B cell (primary cell): ENCODE measurements at regions not wholly inside any gene's neighbourhood (a gene's known extent, or its start where the extent isn't known, plus 50 kb on each side); places are given as distances from the start of the nearest gene placed in this dataset.

Source experiments
- ATAC-seq: fragments of 200-7000 bp; cut with Tn5 transposase; one replicate; pipeline ENCODE4 v1.10.0; 2021; ENCODE audit warnings: low read depth, mild to moderate bottlenecking, moderate number of reproducible peaks, moderate library complexity
- CTCF ChIA-PET: fragments of 350-600 bp; sonication (Branson Sonifier 250); formaldehyde crosslinking; loops from one replicate; lab custom pipeline; 2021; ENCODE audit warnings: antibody characterized with exemption, inconsistent platforms; lab: Charles Lee
- POLR2A ChIA-PET: fragments of 350-600 bp; sonication (Branson Sonifier 250); formaldehyde crosslinking; loops from one replicate; lab custom pipeline; 2021; ENCODE audit warnings: antibody characterized with exemption; lab: Charles Lee
- DNase-seq: peaks from one replicate; pipeline ENCODE4 v3.0.0; 2013
- H2AFZ ChIP-seq: 2 replicates; pipeline ENCODE4 v1.6.1; 2012; ENCODE audit warnings: mild to moderate bottlenecking, low read depth, low read length; ENCODE audit not compliant: insufficient read depth, poor library complexity, severe bottlenecking
- H3K27ac ChIP-seq, 2 donors: 1 replicate in 1 of 2; 2 replicates in 1 of 2; pipeline ENCODE4 v1.5.1; 2012 to 2013; ENCODE audit warnings: low read length in 2 of 2, mild to moderate bottlenecking in 2 of 2, moderate library complexity in 1 of 2
- H3K27me3 ChIP-seq, 4 experiments: fragments of 200-600 bp in 1 of 4; sonication (generic) in 1 of 4; replicated peaks in 1 of 4; 1 replicate in 2 of 4; 2 replicates in 2 of 4; pipeline versions ENCODE4 v1.6.1 to v1.7.0; 2013 to 2016; ENCODE audit warnings: low read length in 3 of 4, mild to moderate bottlenecking in 2 of 4, mixed read lengths in 1 of 4, moderate library complexity in 1 of 4; ENCODE audit not compliant: insufficient read depth in 4 of 4, control insufficient read depth in 3 of 4; ENCODE audit errors: control extremely low read depth in 1 of 4
- H3K36me3 ChIP-seq, 2 experiments: replicated peaks in 1 of 2; 1 replicate in 1 of 2; 2 replicates in 1 of 2; pipeline versions ENCODE4 v1.6.1 to v1.7.1; 2013; ENCODE audit warnings: low read length in 1 of 2; ENCODE audit not compliant: insufficient read depth in 2 of 2, control insufficient read depth in 1 of 2; ENCODE audit errors: control extremely low read depth in 1 of 2, extremely low read depth in 1 of 2
- H3K4me1 ChIP-seq, 2 donors: fragments of 200-600 bp in 1 of 2; sonication (generic) in 1 of 2; 1 replicate in 1 of 2; 2 replicates in 1 of 2; pipeline versions ENCODE4 v1.5.1 to v1.6.1; 2013 to 2017; ENCODE audit warnings: low read length in 2 of 2; ENCODE audit not compliant: control insufficient read depth in 2 of 2, insufficient read depth in 2 of 2
- H3K4me2 ChIP-seq: replicated peaks from 2 replicates; pipeline ENCODE3; 2012; ENCODE audit warnings: mild to moderate bottlenecking, low read depth, low read length; ENCODE audit not compliant: poor library complexity, severe bottlenecking
- H3K4me3 ChIP-seq, 5 experiments: fragments of 200-600 bp in 1 of 5; sonication (generic) in 1 of 5; 1 replicate in 3 of 5; 2 replicates in 2 of 5; pipeline versions ENCODE4 v1.5.1 to v1.7.0; 2011 to 2016; ENCODE audit warnings: low read length in 4 of 5, mild to moderate bottlenecking in 4 of 5, low read depth in 2 of 5, control low read depth in 1 of 5, moderate library complexity in 1 of 5; ENCODE audit not compliant: insufficient read depth in 1 of 5; ENCODE audit errors: control extremely low read depth in 1 of 5, extremely low read depth in 1 of 5
- H3K79me2 ChIP-seq: fragments of 200-600 bp; sonication (generic); one replicate; pipeline ENCODE4 v1.6.0; 2016; ENCODE audit warnings: low read length; ENCODE audit not compliant: control insufficient read depth, insufficient read depth
- H3K9ac ChIP-seq: fragments of 200-600 bp; sonication (generic); 2 replicates; pipeline ENCODE4 v1.6.1; 2017; ENCODE audit warnings: mild to moderate bottlenecking, low read length, moderate library complexity
- H3K9me3 ChIP-seq, 3 donors: one replicate each; pipeline versions ENCODE4 v1.6.1 to v1.7.1; 2013; ENCODE audit warnings: low read length in 2 of 3; ENCODE audit not compliant: control insufficient read depth in 2 of 3, insufficient read depth in 1 of 3; ENCODE audit errors: control extremely low read depth in 1 of 3
- H4K20me1 ChIP-seq: 2 replicates; pipeline ENCODE4 v1.6.0; 2012; ENCODE audit warnings: mild to moderate bottlenecking, low read length; ENCODE audit not compliant: insufficient read depth, control insufficient read depth, poor library complexity, severe bottlenecking
- H3K27ac Mint-ChIP-seq: one replicate; pipeline ENCODE4 v1.8.0; 2021; ENCODE audit warnings: mixed read lengths
- H3K27me3 Mint-ChIP-seq: one replicate; pipeline ENCODE4 v1.8.0; 2021; ENCODE audit warnings: mixed read lengths
- H3K4me1 Mint-ChIP-seq: one replicate; pipeline ENCODE4 v1.8.0; 2021; ENCODE audit warnings: mixed read lengths
- H3K4me3 Mint-ChIP-seq: one replicate; pipeline ENCODE4 v1.8.0; 2021; ENCODE audit warnings: mixed read lengths
- H3K9me3 Mint-ChIP-seq: one replicate; pipeline ENCODE4 v1.8.0; 2022; ENCODE audit warnings: mixed read lengths; ENCODE audit not compliant: insufficient read depth
- CTCF ChIP-seq: fragments of 200-600 bp; IDR thresholded peaks from one replicate; pipeline ENCODE4 v1.8.0; 2022; ENCODE audit warnings: antibody characterized with exemption, mild to moderate bottlenecking
- EZH2 ChIP-seq: IDR thresholded peaks from 2 replicates; pipeline ENCODE4 v1.6.1; 2012; ENCODE audit warnings: borderline replicate concordance, low read depth, mild to moderate bottlenecking, moderate library complexity, low read length; ENCODE audit not compliant: insufficient read depth, poor library complexity, severe bottlenecking
- WGBS: methylation state at CpG from one replicate; pipeline ENCODE4 v1.1.5; 2013; ENCODE audit warnings: missing lambda C conversion rate; ENCODE audit not compliant: insufficient coverage; 5-methylcytosine and 5-hydroxymethylcytosine counted together
- intact Hi-C: fragments of 100-400 bp; cut with micrococcal nuclease; formaldehyde crosslinking; loops from one replicate; pipeline ENCODE4 v1.10.0; 2022

DNA sequence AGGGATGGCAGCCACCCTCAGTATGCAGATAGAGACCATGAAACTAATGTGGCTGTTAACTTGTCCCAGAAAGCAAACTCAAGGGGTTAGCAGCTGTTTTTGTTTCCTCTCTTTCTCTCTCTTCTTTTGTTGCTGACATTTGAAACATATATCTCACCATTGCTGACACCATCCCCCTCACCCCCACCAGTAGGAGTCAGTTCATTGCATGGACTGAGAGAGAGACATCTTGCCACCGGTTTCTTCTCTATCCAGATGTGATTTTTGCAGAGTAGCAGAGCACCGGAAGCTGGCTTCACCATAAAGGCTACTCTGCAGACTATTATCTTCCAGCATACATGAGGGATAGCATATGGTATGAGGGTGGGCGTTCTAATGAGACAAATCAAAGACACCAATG lies 177.1 kb upstream of the FRG1 start:
- Mint-ChIP-seq H3K27me3 (no peaks in the 10 kb centered on the region), H3K4me3 (no peak overlapping the region), H3K27ac (no peak overlapping the region), H3K4me1 (no peaks in the 10 kb centered on the region), H3K9me3 (peaks cover 3% of the 10 kb centered on the region)
- DNase-seq, result no peak
- ChIA-PET CTCF (no interaction called here), POLR2A (no interaction called here)
- no CpG with 5 or more reads among the region's 3 CpGs for WGBS
- Histone ChIP-seq H3K36me3 (no peaks in the 10 kb centered on the region), H2AFZ (no peak overlapping the region), H3K27ac (no peak overlapping the region), H3K9ac (no peak overlapping the region), H3K79me2 (no peaks in the 10 kb centered on the region), H3K9me3 (peaks cover 0 to 11% (median 0%) of the 10 kb centered on the region in 3 donors), H3K27me3 (no peaks in the 10 kb centered on the region), H4K20me1 (no peaks in the 10 kb centered on the region), H3K4me1 (no peaks in the 10 kb centered on the region), H3K4me2 (no peak overlapping the region), H3K4me3 (no peak overlapping the region)
- TF ChIP-seq CTCF (no peak), EZH2 (no peak)
- no peak for ATAC-seq
- intact Hi-C loops, result no loop called here

DNA sequence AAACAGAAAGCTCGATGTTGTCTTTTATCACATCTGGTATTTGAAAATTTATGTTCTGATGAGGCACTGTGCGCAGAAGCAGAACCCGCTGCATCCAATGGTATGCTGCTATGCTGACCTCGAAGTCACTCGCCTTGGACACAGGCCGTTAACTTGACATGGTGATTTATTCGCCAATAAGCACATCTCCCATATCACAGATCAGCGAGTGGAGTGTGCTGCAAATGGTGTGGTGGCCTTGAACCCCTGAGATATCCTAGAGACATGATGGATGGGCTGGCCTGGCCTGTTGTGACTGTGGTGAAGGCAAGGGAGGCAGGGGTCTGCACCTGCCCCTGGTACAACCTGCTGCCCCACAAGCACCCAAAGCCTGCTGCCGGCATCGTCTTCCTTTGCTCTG lies 175.4 kb upstream of the FRG1 start:
- DNase-seq (no peak), ATAC-seq (no peak)
- no peak overlapping the region for H3K4me3 Mint-ChIP-seq
- no peak overlapping the region for H3K27ac Mint-ChIP-seq
- H4K20me1 ChIP-seq, result no peaks in the 10 kb centered on the region
- H3K27me3 ChIP-seq, result no peaks in the 10 kb centered on the region
- no peak overlapping the region for H3K9ac ChIP-seq
- peaks cover 0 to 14% (median 0%) of the 10 kb centered on the region in 3 donors for H3K9me3 ChIP-seq
- no peaks in the 10 kb centered on the region for H3K4me1 ChIP-seq
- H3K79me2 ChIP-seq, result no peaks in the 10 kb centered on the region
- no peak overlapping the region for H3K27ac ChIP-seq
- ChIA-PET CTCF (no interaction called here), POLR2A (no interaction called here)
- TF ChIP-seq EZH2 (no peak), CTCF (no peak)
- no peak overlapping the region for H3K4me3 ChIP-seq
- 93% methylated on average over 2 of the region's 10 CpGs for WGBS
- H3K36me3 ChIP-seq, result no peaks in the 10 kb centered on the region
- H3K4me1 Mint-ChIP-seq, result no peaks in the 10 kb centered on the region
- peaks cover 3% of the 10 kb centered on the region for H3K9me3 Mint-ChIP-seq
- intact Hi-C loops, result no loop called here
- H3K27me3 Mint-ChIP-seq, result no peaks in the 10 kb centered on the region
- no peak overlapping the region for H3K4me2 ChIP-seq
- no peak overlapping the region for H2AFZ ChIP-seq
